ENCODE measurements at regions not wholly inside any gene's neighbourhood (a gene's known extent, or its start where the extent isn't known, plus 50 kb on each side); places are given as distances from the start of the nearest gene placed in this dataset.

DNA sequence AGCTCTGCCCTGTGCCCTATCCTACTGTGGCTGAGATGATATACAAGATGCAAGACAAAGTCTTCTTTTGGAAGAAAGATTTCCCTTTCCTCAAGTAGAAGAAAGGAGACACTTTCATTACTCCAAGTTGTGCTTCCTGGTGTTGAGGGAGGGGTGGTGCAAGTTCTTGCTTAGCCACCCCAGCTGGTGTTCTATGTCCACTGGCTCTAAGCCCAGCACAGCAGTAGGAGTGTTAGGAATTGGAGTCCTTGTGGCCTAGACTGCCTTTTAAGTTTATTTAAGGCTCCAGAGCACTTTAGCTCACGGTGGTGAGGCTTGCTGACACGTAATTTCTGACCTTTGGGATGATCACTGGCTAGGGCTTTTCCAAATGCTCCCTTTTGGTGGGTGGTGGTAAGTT, 109.7 kb downstream of the KIF2B start:
- TF ChIP-seq, protein P1, sequence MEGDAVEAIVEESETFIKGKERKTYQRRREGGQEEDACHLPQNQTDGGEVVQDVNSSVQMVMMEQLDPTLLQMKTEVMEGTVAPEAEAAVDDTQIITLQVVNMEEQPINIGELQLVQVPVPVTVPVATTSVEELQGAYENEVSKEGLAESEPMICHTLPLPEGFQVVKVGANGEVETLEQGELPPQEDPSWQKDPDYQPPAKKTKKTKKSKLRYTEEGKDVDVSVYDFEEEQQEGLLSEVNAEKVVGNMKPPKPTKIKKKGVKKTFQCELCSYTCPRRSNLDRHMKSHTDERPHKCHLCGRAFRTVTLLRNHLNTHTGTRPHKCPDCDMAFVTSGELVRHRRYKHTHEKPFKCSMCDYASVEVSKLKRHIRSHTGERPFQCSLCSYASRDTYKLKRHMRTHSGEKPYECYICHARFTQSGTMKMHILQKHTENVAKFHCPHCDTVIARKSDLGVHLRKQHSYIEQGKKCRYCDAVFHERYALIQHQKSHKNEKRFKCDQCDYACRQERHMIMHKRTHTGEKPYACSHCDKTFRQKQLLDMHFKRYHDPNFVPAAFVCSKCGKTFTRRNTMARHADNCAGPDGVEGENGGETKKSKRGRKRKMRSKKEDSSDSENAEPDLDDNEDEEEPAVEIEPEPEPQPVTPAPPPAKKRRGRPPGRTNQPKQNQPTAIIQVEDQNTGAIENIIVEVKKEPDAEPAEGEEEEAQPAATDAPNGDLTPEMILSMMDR (conservative IDR thresholded peaks at IDR 0.05 in 1 of 2, IDR thresholded peaks at IDR 0.05 in 1 of 2; ENCODE audit: low read depth in 1 of 2, low read length in 2 of 2): no peak
- TF ChIP-seq EZH2 (IDR thresholded peaks at IDR 0.05; ENCODE audit: low read length, missing control alignments): no peak
